Keratinocyte (primary cell): ENCODE measurements at regions not wholly inside any gene's neighbourhood (a gene's known extent, or its start where the extent isn't known, plus 50 kb on each side); places are given as distances from the start of the nearest gene placed in this dataset.
"Not testable (repeated sequence)": the region's sequence is repeated elsewhere in the genome, so short reads cannot be mapped to it uniquely, and the experiment has no call there.

ENCODE experiments used
- DNase-seq: peaks from one replicate; pipeline ENCODE4 v3.0.0-alpha.2; 2011; ENCODE audit warnings: low read depth, missing footprints, low spot score
- FAIRE-seq: peaks from 2 replicates; lab custom pipeline; 2011; peaks lifted over from hg19 to GRCh38; lab: Jason Lieb, UNC
- H2AFZ ChIP-seq: 2 replicates; pipeline ENCODE4 v1.6.0; 2012; ENCODE audit warnings: low read length, control low read depth, inconsistent platforms; ENCODE audit not compliant: control insufficient read depth
- H3K27ac ChIP-seq: 2 replicates; pipeline ENCODE4 v1.5.1; 2011; ENCODE audit warnings: low read length; ENCODE audit not compliant: control insufficient read depth, insufficient read depth
- H3K27me3 ChIP-seq: 3 replicates; pipeline ENCODE4 v1.6.0; 2011; ENCODE audit warnings: low read length; ENCODE audit not compliant: control insufficient read depth, insufficient read depth; ENCODE audit errors: extremely low read depth
- H3K36me3 ChIP-seq, 2 experiments: 2 replicates in 1 of 2; 3 replicates in 1 of 2; pipeline ENCODE4 v1.5.1; 2011; ENCODE audit warnings: low read length in 2 of 2, mild to moderate bottlenecking in 1 of 2; ENCODE audit not compliant: control insufficient read depth in 2 of 2, insufficient read depth in 2 of 2; ENCODE audit errors: extremely low read depth in 1 of 2
- H3K4me1 ChIP-seq: 3 replicates; pipeline ENCODE4 v1.5.1; 2011; ENCODE audit warnings: low read length; ENCODE audit not compliant: control insufficient read depth, insufficient read depth; ENCODE audit errors: extremely low read depth
- H3K4me2 ChIP-seq: 3 replicates; pipeline ENCODE4 v1.6.0; 2011; ENCODE audit warnings: low read depth, low read length; ENCODE audit not compliant: control insufficient read depth, insufficient read depth; ENCODE audit errors: extremely low read depth
- H3K4me3 ChIP-seq, 3 experiments: fragments of 200-600 bp in 1 of 3; sonication (generic) in 1 of 3; 2 replicates in 2 of 3; 3 replicates in 1 of 3; pipeline ENCODE4 v1.5.1; 2011 to 2016; ENCODE audit warnings: low read length in 3 of 3, mild to moderate bottlenecking in 3 of 3, control low read depth in 2 of 3, inconsistent platforms in 1 of 3, low read depth in 1 of 3, mixed read lengths in 1 of 3, mixed run types in 1 of 3, moderate library complexity in 1 of 3; ENCODE audit not compliant: control insufficient read depth in 2 of 3, insufficient read depth in 2 of 3; ENCODE audit errors: extremely low read depth in 1 of 3
- H3K79me2 ChIP-seq: 2 replicates; pipeline ENCODE4 v1.6.0; 2012; ENCODE audit warnings: low read length; ENCODE audit not compliant: control insufficient read depth, insufficient read depth
- H3K9ac ChIP-seq: 3 replicates; pipeline ENCODE4 v1.6.0; 2011; ENCODE audit warnings: low read length; ENCODE audit not compliant: control insufficient read depth, insufficient read depth; ENCODE audit errors: extremely low read depth
- H3K9me1 ChIP-seq: 3 replicates; pipeline ENCODE4 v1.6.0; 2011; ENCODE audit warnings: low read length; ENCODE audit not compliant: control insufficient read depth, insufficient read depth; ENCODE audit errors: extremely low read depth
- H3K9me3 ChIP-seq: 2 replicates; pipeline ENCODE4 v1.5.1; 2012; ENCODE audit warnings: low read depth, low read length; ENCODE audit not compliant: control insufficient read depth
- H4K20me1 ChIP-seq: 3 replicates; pipeline ENCODE4 v1.6.0; 2011; ENCODE audit warnings: low read length; ENCODE audit not compliant: control insufficient read depth, insufficient read depth; ENCODE audit errors: extremely low read depth
- CTCF ChIP-seq, 3 experiments: IDR thresholded peaks in 1 of 3; conservative IDR thresholded peaks in 1 of 3; optimal IDR thresholded peaks in 1 of 3; 2 replicates in 2 of 3; 3 replicates in 1 of 3; pipeline versions ENCODE3 to v1.5.1; 2011; ENCODE audit warnings: low read length in 3 of 3, mild to moderate bottlenecking in 3 of 3, moderate library complexity in 2 of 3, control low read depth in 1 of 3, inconsistent platforms in 1 of 3; ENCODE audit not compliant: insufficient read depth in 2 of 3; ENCODE audit errors: extremely low read depth in 1 of 3
- EZH2 ChIP-seq: IDR thresholded peaks from one replicate; pipeline ENCODE4 v1.6.1; 2012; ENCODE audit warnings: inconsistent platforms, mild to moderate bottlenecking, low read length, moderate library complexity
- dilution Hi-C: fragments of 300-500 bp; cut with MboI; formaldehyde crosslinking; loops from one replicate; pipeline ENCODE4 v1.7.0; 2020; ENCODE audit warnings: low sequenced_read_pairs; ENCODE audit not compliant: extremely low pct_ligation_motif_present

DNA sequence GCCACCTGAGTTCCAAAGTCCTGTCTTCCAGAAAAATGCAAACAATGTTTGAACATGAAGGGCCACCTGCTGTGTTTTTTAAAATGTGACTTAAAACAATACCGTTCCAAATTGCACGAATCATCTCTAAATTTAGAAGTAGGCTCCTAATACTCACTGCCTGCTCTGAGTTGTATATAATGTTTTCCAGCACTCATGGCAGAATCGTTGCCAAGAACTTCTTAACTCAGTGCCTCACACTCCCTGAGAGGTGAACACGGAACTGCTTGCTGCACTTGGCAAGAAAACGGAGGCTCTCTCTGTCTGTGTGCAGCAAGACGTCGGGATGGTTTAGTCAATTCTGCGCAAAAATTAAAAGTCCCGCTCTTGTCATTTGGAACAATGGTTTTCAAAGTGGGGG lies 757.3 kb upstream of the AUTS2 start:
- dilution Hi-C loops = no loop called here
- FAIRE-seq = no peak
- Histone ChIP-seq H3K79me2 (no peaks in the 10 kb centered on the region), H3K9ac (no peak overlapping the region), H4K20me1 (no peaks in the 10 kb centered on the region), H3K4me3 (no peak overlapping the region), H3K4me2 (no peak overlapping the region), H2AFZ (no peak overlapping the region), H3K27me3 (no peaks in the 10 kb centered on the region), H3K9me3 (no peaks in the 10 kb centered on the region), H3K4me1 (no peaks in the 10 kb centered on the region), H3K36me3 (no peaks in the 10 kb centered on the region), H3K27ac (no peak overlapping the region), H3K9me1 (no peaks in the 10 kb centered on the region)
- TF ChIP-seq CTCF (optimal IDR thresholded peaks at IDR 0.05 in 1 of 3, IDR thresholded peaks at IDR 0.05 in 1 of 3, conservative IDR thresholded peaks at IDR 0.05 in 1 of 3; ENCODE audit: extremely low read depth in 1 of 3, insufficient read depth in 2 of 3, low read length in 3 of 3) = no peak
- no peak for TF ChIP-seq EZH2
- no peak for DNase-seq

DNA sequence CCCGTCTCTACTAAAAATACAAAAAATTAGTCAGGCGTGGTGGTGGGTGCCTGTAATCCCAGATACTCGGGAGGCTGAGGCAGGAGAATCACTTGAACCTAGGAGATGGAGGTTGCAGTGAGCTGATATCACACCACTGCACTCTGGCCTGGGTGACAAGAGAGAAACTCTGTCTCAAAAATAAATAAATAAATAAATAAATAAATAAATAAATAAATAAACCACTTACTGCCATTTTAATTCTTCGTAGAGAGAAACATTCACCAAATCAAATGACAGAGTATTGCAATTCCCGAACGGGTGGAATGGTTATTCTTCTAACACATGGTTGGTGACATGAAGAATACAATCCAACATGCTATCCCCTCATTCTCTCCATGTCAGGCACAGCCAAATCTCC lies 754.3 kb upstream of the AUTS2 start:
- H3K9me3 ChIP-seq, H3K4me3 ChIP-seq, H3K4me1 ChIP-seq, H3K27ac ChIP-seq, H3K4me2 ChIP-seq, H3K36me3 ChIP-seq, H3K79me2 ChIP-seq, H4K20me1 ChIP-seq, H3K9ac ChIP-seq, DNase-seq, H2AFZ ChIP-seq, dilution Hi-C loops, H3K27me3 ChIP-seq, FAIRE-seq, H3K9me1 ChIP-seq: not testable (repeated sequence)

DNA sequence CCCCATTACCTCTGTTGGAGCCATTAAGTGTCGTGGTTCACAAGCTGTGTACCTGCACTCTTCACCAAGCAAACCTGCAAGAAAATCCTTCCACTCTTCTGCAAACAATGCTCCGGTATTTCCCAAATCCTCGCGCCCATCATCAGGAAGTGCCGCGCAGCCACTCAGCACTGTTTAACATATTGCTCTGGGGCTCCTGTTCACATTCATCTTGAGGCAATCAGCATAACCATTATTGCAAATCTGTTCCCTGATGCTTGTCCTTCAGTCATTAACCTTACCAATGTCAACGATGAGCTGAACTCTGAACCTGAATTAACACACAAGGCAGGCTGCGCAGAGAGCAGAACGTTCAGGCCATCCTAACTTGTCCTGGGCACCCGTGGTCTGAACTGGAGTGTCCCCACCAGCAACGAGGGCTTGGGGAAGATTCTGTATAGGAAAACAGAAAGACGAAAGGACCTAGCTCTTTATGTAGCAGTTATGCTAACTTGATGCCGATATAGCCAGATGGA lies 751.4 kb upstream of the AUTS2 start:
- H3K27ac ChIP-seq = no peak overlapping the region
- no peak overlapping the region for H3K4me2 ChIP-seq
- H3K79me2 ChIP-seq = no peaks in the 10 kb centered on the region
- no peaks in the 10 kb centered on the region for H3K27me3 ChIP-seq
- dilution Hi-C loops = no loop called here
- no peaks in the 10 kb centered on the region for H4K20me1 ChIP-seq
- TF ChIP-seq CTCF (optimal IDR thresholded peaks at IDR 0.05 in 1 of 3, IDR thresholded peaks at IDR 0.05 in 1 of 3, conservative IDR thresholded peaks at IDR 0.05 in 1 of 3; ENCODE audit: extremely low read depth in 1 of 3, insufficient read depth in 2 of 3, low read length in 3 of 3) (no peak), EZH2 (no peak)
- H3K9me1 ChIP-seq = no peaks in the 10 kb centered on the region
- no peak overlapping the region for H2AFZ ChIP-seq
- DNase-seq (no peak), FAIRE-seq (no peak)
- H3K36me3 ChIP-seq = no peaks in the 10 kb centered on the region
- H3K9ac ChIP-seq = no peak overlapping the region
- H3K4me1 ChIP-seq = no peaks in the 10 kb centered on the region
- H3K9me3 ChIP-seq = no peaks in the 10 kb centered on the region
- H3K4me3 ChIP-seq = no peak overlapping the region
